ENCODE measurements at regions not wholly inside any gene's neighbourhood (a gene's known extent, or its start where the extent isn't known, plus 50 kb on each side); places are given as distances from the start of the nearest gene placed in this dataset.

- no peak for DNase-seq
These were observed 450.7 kb downstream of the NSUN3 start for GRCh38 chr3:94513600-94513999.

- no peak for DNase-seq
These were observed 453.1 kb downstream of the NSUN3 start for GRCh38 chr3:94515983-94516382.

DNA sequence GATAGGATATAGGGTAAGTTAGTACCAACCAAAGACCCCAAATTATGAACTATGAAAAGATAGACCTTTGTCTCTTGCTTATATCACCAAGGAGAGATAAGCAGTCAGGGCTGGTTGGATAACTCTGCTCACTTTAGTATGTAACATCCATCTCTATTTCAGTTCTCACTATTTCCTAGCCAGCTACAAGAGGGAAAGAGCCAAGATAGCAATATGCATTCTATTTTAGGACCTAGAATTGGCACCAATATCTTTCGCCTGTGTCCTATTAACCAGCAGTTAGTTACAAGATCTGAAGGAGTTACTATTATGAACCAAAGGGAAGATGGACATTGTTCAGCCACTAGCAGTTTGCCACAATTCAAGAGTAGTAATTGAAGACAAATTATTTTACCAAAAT lies 457.5 kb downstream of the NSUN3 start:
- DNase-seq: no peak

DNA sequence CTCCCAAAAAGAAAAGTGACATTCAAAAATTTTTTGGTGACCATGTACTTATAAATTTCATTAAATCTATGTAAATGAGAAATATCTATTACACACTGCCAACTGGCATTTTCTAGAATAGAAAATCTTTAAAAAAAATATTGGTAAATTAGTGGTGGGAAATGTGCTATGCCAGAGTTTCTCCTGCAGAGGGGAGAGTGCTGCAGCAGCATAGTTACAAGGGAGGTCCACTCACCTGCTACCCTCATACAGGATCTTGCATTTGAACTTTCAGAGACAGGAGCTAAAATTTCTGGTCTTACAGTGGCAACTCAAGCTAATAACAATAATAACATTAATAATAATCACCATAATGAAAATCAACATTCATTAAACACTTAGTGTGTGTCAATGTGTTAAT lies 459.6 kb downstream of the NSUN3 start:
- DNase-seq: no peak

DNA sequence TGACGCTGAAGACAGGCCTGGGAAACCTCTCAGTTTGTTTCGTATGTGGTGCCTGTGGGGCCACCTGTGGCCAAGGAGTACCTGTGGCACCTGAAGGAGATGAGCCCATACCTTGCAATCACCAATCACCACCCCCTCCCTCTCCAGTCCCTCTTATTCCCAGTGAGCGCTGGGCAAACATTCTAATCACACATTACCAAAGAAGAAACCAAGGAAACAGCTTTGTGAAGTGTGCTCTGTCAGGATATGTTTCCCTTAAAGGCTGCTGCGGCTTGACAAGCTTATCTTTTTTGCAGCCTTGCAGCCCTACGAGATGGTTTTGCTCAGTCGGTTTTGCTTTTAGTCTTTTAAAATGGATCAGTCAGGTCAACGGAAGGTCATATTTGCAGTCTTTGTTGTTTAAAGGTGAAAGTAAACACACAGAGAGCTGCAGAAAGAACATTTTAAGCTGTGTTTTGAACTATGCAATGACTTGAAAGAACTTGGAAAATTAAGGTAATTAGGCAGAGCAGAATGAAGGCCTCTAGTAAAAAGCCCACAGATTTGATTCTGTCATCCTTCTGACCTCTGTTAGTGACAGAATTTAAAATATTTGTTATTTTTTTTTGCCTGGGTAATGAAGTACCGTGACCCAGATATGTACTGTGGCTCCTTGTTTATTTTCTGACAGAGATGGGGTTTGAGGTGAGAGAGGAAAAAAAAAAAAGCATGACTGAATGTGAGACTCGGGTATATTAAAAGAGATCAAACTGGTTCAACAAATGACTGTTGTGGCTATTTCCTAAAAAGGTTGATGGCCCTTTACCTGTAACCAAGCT lies 461.4 kb downstream of the NSUN3 start:
- DNase-seq: no peak

DNA sequence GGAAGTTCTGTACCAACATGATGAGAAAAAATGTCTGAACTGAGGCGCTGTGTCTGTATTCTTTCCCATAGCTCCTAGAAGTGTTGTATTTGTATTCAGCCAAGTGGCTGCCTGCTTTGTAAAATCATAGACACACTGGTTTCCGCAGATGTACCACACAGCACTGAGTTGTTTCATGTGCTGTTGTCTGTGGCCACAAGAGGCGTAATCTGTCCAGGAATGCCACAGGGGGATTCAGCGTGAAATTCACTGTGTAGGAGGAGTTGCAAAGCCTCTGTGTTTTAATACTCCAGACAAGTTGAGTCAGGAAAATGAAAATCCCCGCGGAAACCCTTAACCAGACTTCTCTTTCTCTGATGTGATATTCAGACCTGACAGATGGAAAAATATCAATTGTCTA lies 462.2 kb downstream of the NSUN3 start:
- DNase-seq: no peak

- no peak for DNase-seq
These were observed 467.0 kb downstream of the NSUN3 start for GRCh38 chr3:94529816-94530215.

DNA sequence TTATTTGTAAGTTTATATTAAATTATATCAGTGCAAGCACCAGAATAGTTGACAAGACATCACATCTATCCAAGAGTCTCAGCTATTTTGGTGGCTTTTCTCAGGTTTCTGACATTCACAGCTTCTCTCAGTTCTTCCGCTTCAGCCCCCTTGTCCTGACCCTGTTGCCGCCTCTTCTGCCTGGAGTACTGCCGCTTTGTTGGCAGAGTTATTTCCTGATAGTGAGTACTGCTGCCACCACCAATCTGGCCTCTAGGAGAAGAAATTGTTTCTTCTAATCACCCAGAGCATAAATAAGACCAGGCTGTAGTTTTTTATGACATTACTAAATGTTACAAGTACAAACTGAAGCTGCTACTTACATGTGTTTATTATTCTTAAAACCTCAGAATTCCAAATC lies 470.1 kb downstream of the NSUN3 start:
- no peak for DNase-seq

DNA sequence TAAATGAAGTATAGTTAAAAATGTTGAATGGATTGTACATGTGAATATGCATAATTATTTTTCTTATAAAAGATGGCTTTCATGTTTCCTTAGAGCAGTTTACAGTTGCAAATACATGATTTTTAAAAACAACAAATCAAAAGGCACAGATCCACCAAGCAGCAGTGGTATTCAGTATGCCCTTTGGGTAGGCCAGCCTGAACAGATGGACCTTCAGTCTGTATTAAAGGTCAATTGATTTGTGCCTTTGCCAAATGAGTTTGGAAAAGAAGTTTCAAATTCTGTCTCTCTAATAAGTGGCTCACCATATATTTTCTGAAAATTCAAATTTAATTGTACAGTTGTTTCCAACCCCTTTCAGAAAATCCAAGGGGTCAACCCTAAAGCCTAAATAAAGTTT lies 477.1 kb downstream of the NSUN3 start:
- DNase-seq: no peak

GRCh38 chr3:94543161-94543560 lies 480.3 kb downstream of the NSUN3 start:
- no peak for DNase-seq

DNA sequence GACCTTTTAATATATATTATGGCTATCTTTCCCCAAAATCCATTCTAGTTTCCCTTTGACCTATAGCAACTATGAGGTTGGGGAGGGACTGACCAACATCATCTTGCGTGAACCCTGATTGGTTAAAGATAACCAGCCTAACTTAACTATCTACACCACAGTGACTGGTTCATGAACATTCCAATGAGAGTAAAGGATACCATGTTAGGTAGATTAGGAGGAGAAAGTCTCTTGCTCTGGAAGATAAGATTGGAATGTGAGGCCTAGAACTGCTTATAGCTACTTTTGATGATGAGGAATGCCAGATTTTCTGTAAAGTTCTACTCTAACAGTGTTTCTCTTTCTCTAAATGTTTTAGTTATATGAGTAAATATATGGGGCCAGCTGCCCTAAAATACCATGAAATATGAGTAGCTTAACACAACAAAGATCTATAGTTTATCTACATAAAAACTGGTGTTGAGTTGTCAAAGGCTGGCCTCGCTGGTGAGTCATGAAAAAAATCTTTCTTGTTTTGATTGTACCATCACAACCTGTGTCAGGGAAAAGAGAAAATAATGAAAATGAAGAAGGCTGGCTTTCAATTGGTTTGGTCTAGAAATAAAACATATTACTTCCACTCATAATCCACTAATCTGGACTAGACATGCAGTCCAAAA lies 481.4 kb downstream of the NSUN3 start:
- no peak for DNase-seq

DNA sequence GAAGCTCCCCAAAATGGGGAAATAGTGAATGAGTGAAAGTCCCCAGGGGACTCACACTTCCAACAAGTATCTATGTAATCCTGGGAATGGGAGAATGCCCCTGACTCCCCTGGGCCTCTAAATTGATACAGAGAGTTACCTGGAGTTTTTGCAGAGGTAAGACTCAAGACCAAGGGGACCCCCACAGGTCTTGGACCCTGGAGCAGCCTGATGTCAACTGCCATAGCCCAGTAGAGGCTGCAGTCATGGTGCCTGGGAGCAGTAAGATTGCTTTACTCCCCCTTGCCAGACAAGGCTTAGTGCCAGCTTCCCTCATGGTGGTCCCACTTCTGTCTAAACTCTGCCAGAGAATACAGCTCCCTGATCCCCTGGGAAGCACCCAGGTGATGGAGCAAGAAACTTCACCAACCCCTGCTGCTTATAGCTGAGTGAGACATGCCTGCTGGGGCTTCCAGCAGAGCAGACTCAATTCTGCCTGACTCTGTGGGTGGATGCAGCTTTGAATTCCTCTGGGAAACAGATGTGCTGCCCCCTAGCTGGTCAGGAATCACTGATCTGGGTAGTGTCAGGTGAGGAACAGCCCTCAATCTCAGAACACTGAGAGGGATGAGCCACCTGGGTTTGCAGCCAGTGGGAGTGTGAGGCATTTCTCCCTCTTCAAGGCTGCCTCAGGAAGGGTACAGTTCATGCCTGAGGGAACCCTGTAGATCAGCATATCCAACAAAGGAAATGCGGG lies 485.9 kb downstream of the NSUN3 start:
- DNase-seq: no peak

DNA sequence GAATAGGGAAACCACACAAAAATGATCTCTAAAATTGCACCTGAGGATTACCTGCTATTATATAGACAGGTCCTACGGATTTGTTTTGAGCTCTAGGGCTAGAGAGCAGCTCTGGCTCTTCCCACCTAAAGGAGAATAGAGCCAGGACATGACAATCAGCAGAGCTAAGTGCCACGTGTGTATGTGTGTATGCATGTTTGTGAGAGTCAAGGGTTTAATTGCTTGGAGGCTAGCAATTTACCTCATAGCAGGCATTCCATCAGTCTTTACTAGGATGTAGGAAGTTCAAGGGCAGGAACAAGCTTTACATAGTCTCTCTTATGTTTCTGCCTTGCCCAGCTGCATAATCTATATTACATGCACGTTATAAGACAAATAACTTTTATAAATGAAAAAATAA lies 498.2 kb downstream of the NSUN3 start:
- DNase-seq: no peak

GRCh38 chr3:94564247-94564646 lies 501.4 kb downstream of the NSUN3 start:
- DNase-seq: no peak

DNA sequence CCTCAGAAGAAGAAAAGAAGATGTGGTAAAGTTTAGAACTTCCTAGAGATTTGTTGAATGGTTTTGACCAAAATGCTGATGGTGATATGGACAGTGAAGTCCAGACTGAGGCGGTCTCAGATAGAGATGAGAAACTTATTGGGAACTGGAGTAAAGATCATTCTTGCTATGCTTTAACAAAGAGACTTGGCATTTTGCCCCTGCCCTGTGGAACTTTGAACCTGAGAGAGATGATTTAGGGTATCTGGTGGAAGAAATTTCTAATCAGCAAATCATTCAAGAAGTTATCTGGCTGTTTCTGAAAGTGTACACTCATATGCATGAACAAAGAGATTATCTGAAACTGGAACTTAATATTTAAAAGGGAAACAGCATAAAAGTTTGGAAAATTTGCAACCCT lies 505.2 kb downstream of the NSUN3 start:
- DNase-seq: no peak

DNA sequence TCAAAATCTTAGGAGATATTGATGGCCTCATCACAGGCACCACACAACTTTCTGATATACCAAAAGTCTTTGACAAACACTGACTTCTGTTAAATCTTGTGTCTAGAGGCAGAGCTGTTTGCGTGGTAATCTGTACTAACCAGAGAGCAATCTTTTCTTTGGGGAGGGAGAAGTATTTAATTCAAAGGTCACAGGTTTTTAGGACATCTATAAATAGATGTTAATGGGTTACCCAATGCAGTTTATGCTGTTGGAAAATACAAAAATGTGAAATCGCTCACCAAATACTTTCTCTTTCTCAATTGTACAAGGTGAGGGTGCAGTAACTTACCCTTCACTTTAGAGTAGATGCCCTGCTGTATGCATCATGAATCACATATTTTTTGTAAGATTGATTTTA lies 510.5 kb downstream of the NSUN3 start:
- DNase-seq: no peak

DNA sequence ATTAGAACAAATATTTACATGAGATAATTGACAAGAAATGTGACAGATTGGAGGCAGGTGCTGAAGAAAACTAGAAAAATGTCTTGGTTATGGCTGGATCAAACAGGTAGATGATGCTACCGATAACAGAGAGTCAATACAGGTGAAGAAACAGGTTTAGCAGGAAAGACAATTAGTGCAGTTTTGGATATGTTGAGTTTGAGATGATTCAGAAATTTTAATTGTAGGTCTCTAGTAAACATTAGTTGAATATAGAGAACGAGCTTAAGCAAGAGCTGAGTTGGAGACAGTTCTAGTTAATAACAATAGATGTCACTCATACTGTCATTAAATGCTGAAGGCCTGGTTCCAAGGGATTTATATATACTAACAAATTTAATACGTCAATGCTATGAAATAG lies 524.4 kb downstream of the NSUN3 start:
- no peak for DNase-seq

GRCh38 chr3:94593526-94594150 lies 530.8 kb downstream of the NSUN3 start:
- no peak for DNase-seq

DNA sequence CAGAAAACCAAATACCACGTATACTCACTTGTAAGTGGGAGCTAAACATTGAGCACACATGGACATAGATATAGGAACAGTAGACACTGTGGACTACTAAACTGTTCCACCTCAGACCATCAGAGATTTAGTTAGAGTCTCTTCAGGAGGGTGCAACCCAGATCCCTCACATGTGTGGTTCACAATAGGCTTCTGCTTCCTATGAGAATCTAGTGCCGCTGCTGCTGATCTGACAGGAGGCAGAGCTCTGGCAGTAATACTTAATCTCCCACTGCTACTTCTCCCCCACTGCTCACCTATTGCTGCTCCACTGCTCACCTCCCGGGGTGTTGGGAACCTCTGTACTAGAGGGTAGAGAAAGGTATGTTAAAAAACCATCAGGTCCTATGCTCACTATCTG lies 533.3 kb downstream of the NSUN3 start:
- no peak for DNase-seq

GRCh38 chr3:94596887-94597566 lies 534.2 kb downstream of the NSUN3 start:
- no peak for DNase-seq

- no peak for DNase-seq
These were observed 544.9 kb downstream of the NSUN3 start for GRCh38 chr3:94607778-94608177.

DNA sequence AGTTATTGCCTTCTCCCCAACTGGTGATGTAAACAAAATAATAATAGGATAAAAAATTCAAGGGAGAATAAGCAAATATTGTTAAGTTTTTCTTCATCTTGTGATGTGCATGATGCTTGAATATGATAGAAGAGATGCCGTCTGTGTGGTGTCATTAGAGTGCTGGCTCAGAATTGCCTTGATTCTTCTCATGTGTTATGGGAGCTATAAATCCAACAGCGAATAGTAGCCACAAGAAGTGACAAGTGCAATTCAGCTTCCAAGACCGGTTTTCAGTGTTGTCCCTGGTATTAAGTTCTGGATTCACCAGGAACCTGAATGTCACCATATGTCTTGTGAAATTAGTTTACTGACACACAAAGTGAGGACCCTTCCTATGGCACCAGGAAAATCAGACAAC lies 547.0 kb downstream of the NSUN3 start:
- DNase-seq: no peak

GRCh38 chr3:94611596-94611995 lies 548.7 kb downstream of the NSUN3 start:
- no peak for DNase-seq
